Ascending aorta (tissue), 2 donors: ENCODE measurements at regions not wholly inside any gene's neighbourhood (a gene's known extent, or its start where the extent isn't known, plus 50 kb on each side); places are given as distances from the start of the nearest gene placed in this dataset.
A peak's percentile ranks its signal among the peaks of the same experiment; 100 is the strongest.

ENCODE experiments used
- DNase-seq, 2 donors: peaks; one replicate each; pipeline ENCODE4 v3.0.0-alpha.2; 2019; ENCODE audit warnings: low spot score in 2 of 2
- H3K27ac ChIP-seq, 2 donors: fragments of 200-600 bp; sonication (generic); one replicate each; pipeline ENCODE4 v1.5.1; 2016 to 2017; ENCODE audit warnings: mild to moderate bottlenecking in 1 of 2
- H3K27me3 ChIP-seq: fragments of 200-600 bp; sonication (generic); one replicate; pipeline ENCODE4 v1.5.1; 2017
- H3K36me3 ChIP-seq, 2 donors: fragments of 200-600 bp; sonication (generic); one replicate each; pipeline ENCODE4 v1.5.1; 2016
- H3K4me1 ChIP-seq, 2 donors: fragments of 200-600 bp; sonication (generic); one replicate each; pipeline ENCODE4 v1.5.1; 2016 to 2017; ENCODE audit warnings: mild to moderate bottlenecking in 1 of 2
- H3K4me3 ChIP-seq, 2 donors: fragments of 200-600 bp; sonication (generic); one replicate each; pipeline ENCODE4 v1.5.1; 2016 to 2017; ENCODE audit warnings: mild to moderate bottlenecking in 1 of 2
- H3K9me3 ChIP-seq, 2 donors: fragments of 200-600 bp; sonication (generic); one replicate each; pipeline ENCODE4 v1.5.1; 2016
- CTCF ChIP-seq, 3 experiments: fragments of 200-600 bp in 2 of 3; fragments of 450-650 bp in 1 of 3; sonication (generic) in 2 of 3; IDR thresholded peaks; one replicate each; pipeline ENCODE4 v1.5.1; 2016 to 2019; ENCODE audit warnings: antibody characterized with exemption in 3 of 3, mild to moderate bottlenecking in 1 of 3, moderate library complexity in 1 of 3
- intact Hi-C: fragments of 100-400 bp; cut with DNase I; formaldehyde crosslinking; loops from one replicate; pipeline ENCODE4 v1.15.1; 2023

- no peaks in the 10 kb centered on the region for H3K27me3 ChIP-seq
- no peak for DNase-seq
- intact Hi-C loops = no loop called here
- H3K9me3 ChIP-seq = no peaks in the 10 kb centered on the region
- H3K36me3 ChIP-seq = no peaks in the 10 kb centered on the region
- TF ChIP-seq CTCF (IDR thresholded peaks at IDR 0.05) = no peak
- no peak overlapping the region for H3K27ac ChIP-seq
- no peak overlapping the region for H3K4me3 ChIP-seq
- no peaks in the 10 kb centered on the region for H3K4me1 ChIP-seq
These were observed 172.1 kb downstream of the MYCN start for GRCh38 chr2:16112251-16112971.

- no peak overlapping the region for H3K4me3 ChIP-seq
- no peak overlapping the region for H3K27ac ChIP-seq
- intact Hi-C loops = no loop called here
- TF ChIP-seq CTCF (IDR thresholded peaks at IDR 0.05) = no peak
- H3K4me1 ChIP-seq = no peaks in the 10 kb centered on the region
- no peaks in the 10 kb centered on the region for H3K9me3 ChIP-seq
- peak in 1 of 2 donors; percentile 25 for DNase-seq
- H3K27me3 ChIP-seq = no peaks in the 10 kb centered on the region
- H3K36me3 ChIP-seq = no peaks in the 10 kb centered on the region
These were observed 171.5 kb downstream of the MYCN start for GRCh38 chr2:16111838-16112210.

GRCh38 chr2:16109821-16110310, 169.5 kb downstream of the MYCN start:
- Histone ChIP-seq H3K36me3 (no peaks in the 10 kb centered on the region), H3K4me1 (no peaks in the 10 kb centered on the region), H3K27me3 (no peaks in the 10 kb centered on the region), H3K27ac (no peak overlapping the region), H3K4me3 (no peak overlapping the region), H3K9me3 (no peaks in the 10 kb centered on the region)
- TF ChIP-seq CTCF (IDR thresholded peaks at IDR 0.05) = no peak
- intact Hi-C loops = no loop called here
- peak in 1 of 2 donors; percentile 21 for DNase-seq

- Histone ChIP-seq H3K4me3 (no peak overlapping the region), H3K9me3 (no peaks in the 10 kb centered on the region), H3K27ac (no peak overlapping the region), H3K36me3 (no peaks in the 10 kb centered on the region), H3K4me1 (no peaks in the 10 kb centered on the region), H3K27me3 (no peaks in the 10 kb centered on the region)
- intact Hi-C loops = no loop called here
- peak in 1 of 2 donors; percentile 19 for DNase-seq
- no peak for TF ChIP-seq CTCF (IDR thresholded peaks at IDR 0.05)
These were observed 169.0 kb downstream of the MYCN start for GRCh38 chr2:16109368-16109820.

- H3K27ac ChIP-seq = no peak overlapping the region
- no peaks in the 10 kb centered on the region for H3K27me3 ChIP-seq
- TF ChIP-seq CTCF (IDR thresholded peaks at IDR 0.05) = no peak
- DNase-seq = no peak
- no peaks in the 10 kb centered on the region for H3K9me3 ChIP-seq
- no peak overlapping the region for H3K4me3 ChIP-seq
- no peaks in the 10 kb centered on the region for H3K4me1 ChIP-seq
- intact Hi-C loops = no loop called here
- no peaks in the 10 kb centered on the region for H3K36me3 ChIP-seq
These were observed 166.9 kb downstream of the MYCN start for GRCh38 chr2:16107246-16107645.
